H1 (cell line): ENCODE measurements at regions not wholly inside any gene's neighbourhood (a gene's known extent, or its start where the extent isn't known, plus 50 kb on each side); places are given as distances from the start of the nearest gene placed in this dataset.

ENCODE experiments used
- CHD1 ChIP-seq: IDR thresholded peaks from 2 replicates; pipeline ENCODE4 v1.6.1; 2012; ENCODE audit warnings: low read depth, low read length, improper control_type of control experiment
- CREB1 ChIP-seq: IDR thresholded peaks from 2 replicates; pipeline ENCODE4 v1.6.1; 2012; ENCODE audit warnings: inconsistent platforms
- CTCF ChIP-seq, 3 experiments: IDR thresholded peaks; 1 replicate in 2 of 3; 2 replicates in 1 of 3; pipeline versions ENCODE4 v1.5.1 to v1.6.1; 2011; ENCODE audit warnings: low read length in 3 of 3, mild to moderate bottlenecking in 3 of 3, inconsistent platforms in 2 of 3, low read depth in 1 of 3, moderate library complexity in 1 of 3; ENCODE audit not compliant: insufficient read depth in 1 of 3; ENCODE audit errors: control extremely low read depth in 1 of 3
- EZH2 ChIP-seq: fragments of 200-600 bp; sonication (generic); IDR thresholded peaks from 2 replicates; pipeline ENCODE4 v1.7.1; 2012; ENCODE audit warnings: low read depth, mild to moderate bottlenecking, moderate library complexity, low read length, inconsistent platforms; ENCODE audit not compliant: severe bottlenecking
- MAX ChIP-seq: IDR thresholded peaks from 2 replicates; pipeline ENCODE4 v1.6.1; 2012; ENCODE audit warnings: inconsistent platforms
- NANOG ChIP-seq: IDR thresholded peaks from 2 replicates; pipeline ENCODE4 v1.6.1; 2011; ENCODE audit warnings: low read length, low read depth, mild to moderate bottlenecking, inconsistent platforms; ENCODE audit not compliant: insufficient read depth, poor library complexity, severe bottlenecking
- PHF8 ChIP-seq: fragments of 200-600 bp; sonication (generic); conservative IDR thresholded peaks from 2 replicates; pipeline ENCODE4 v1.7.1; 2012; ENCODE audit warnings: low read depth, mild to moderate bottlenecking, inconsistent platforms, low read length, moderate library complexity
- POLR2AphosphoS5 ChIP-seq: IDR thresholded peaks from 2 replicates; pipeline ENCODE4 v1.6.1; 2011; ENCODE audit warnings: low read depth, low read length
- RAD21 ChIP-seq, 2 experiments: IDR thresholded peaks in 1 of 2; conservative IDR thresholded peaks in 1 of 2; 2 replicates each; pipeline ENCODE4 v1.6.1; 2011; ENCODE audit warnings: low read depth in 2 of 2, low read length in 2 of 2, improper control_type of control experiment in 1 of 2, inconsistent platforms in 1 of 2, mild to moderate bottlenecking in 1 of 2, moderate library complexity in 1 of 2
- USF2 ChIP-seq: IDR thresholded peaks from 2 replicates; pipeline ENCODE4 v1.6.1; 2011; ENCODE audit warnings: low read length, improper control_type of control experiment
- YY1 ChIP-seq: IDR thresholded peaks from 2 replicates; pipeline ENCODE4 v1.6.1; 2011; ENCODE audit warnings: low read depth, mild to moderate bottlenecking, low read length

- TF ChIP-seq CTCF (IDR thresholded peaks at IDR 0.05; ENCODE audit: control extremely low read depth in 1 of 3, insufficient read depth in 1 of 3, low read depth in 1 of 3, low read length in 3 of 3) = no peak
- no peak for TF ChIP-seq NANOG
- TF ChIP-seq MAX = no peak
- no peak for TF ChIP-seq CHD1
- TF ChIP-seq USF2 = no peak
- TF ChIP-seq PHF8 = no peak
- no peak for TF ChIP-seq POLR2AphosphoS5
- TF ChIP-seq CREB1 = no peak
- TF ChIP-seq EZH2 = no peak
- no peak for TF ChIP-seq RAD21 (IDR thresholded peaks at IDR 0.05 in 1 of 2, conservative IDR thresholded peaks at IDR 0.05 in 1 of 2; ENCODE audit: low read depth in 2 of 2, low read length in 2 of 2)
- TF ChIP-seq YY1 = no peak
Observed at GRCh38 chr1:244174922-244175521, 123.9 kb downstream of the ZBTB18 start.
